Right cardiac atrium (tissue), 5 donors: ENCODE measurements at regions not wholly inside any gene's neighbourhood (a gene's known extent, or its start where the extent isn't known, plus 50 kb on each side); places are given as distances from the start of the nearest gene placed in this dataset.
A peak's percentile ranks its signal among the peaks of the same experiment; 100 is the strongest.

Source experiments
- ATAC-seq, 2 donors: fragments of 200-7000 bp; cut with Tn5 transposase; one replicate each; pipeline versions ENCODE4 v1.8.0 to v1.9.1; 2020; ENCODE audit warnings: moderate library complexity in 2 of 2, mild to moderate bottlenecking in 1 of 2
- DNase-seq, 3 donors: peaks; one replicate each; pipeline ENCODE4 v3.0.0-alpha.2; 2020
- H3K27ac ChIP-seq: one replicate; pipeline ENCODE4 v1.5.1; 2013; ENCODE audit warnings: mild to moderate bottlenecking, low read length, control low read depth, moderate library complexity
- H3K27me3 ChIP-seq: one replicate; pipeline ENCODE4 v1.6.1; 2013; ENCODE audit not compliant: control insufficient read depth, insufficient read depth
- H3K4me1 ChIP-seq: one replicate; pipeline ENCODE4 v1.6.1; 2013; ENCODE audit warnings: low read length; ENCODE audit not compliant: control insufficient read depth, insufficient read depth
- H3K4me3 ChIP-seq: one replicate; pipeline ENCODE4 v1.5.1; 2013; ENCODE audit warnings: low read length, control low read depth
- H3K9me3 ChIP-seq: one replicate; pipeline ENCODE4 v1.6.1; 2013; ENCODE audit warnings: low read length; ENCODE audit not compliant: control insufficient read depth
- WGBS: extraction: QIAGEN DNeasy Blood & Tissue Kit; methylation state at CpG from one replicate; pipeline ENCODE4 v1.1.7; 2013; 5-methylcytosine and 5-hydroxymethylcytosine counted together
- intact Hi-C, 4 donors: fragments of 100-400 bp; cut with DNase I; formaldehyde crosslinking; loops; one replicate each; pipeline versions ENCODE4 v1.11.0 to v1.14.0; 2022 to 2023
- donor health status: healthy with polysubstance abuse.
- donor health status: DM: no; HTN: yes; CAD: no.
- donor health status: DM: no; HTN: no; CAD: no.
- donor health status: DM: no; HTN: yes; CAD: no; lungs with severe emphysema.
- donor health status: DM: yes; HTN: yes; CAD: no.

DNA sequence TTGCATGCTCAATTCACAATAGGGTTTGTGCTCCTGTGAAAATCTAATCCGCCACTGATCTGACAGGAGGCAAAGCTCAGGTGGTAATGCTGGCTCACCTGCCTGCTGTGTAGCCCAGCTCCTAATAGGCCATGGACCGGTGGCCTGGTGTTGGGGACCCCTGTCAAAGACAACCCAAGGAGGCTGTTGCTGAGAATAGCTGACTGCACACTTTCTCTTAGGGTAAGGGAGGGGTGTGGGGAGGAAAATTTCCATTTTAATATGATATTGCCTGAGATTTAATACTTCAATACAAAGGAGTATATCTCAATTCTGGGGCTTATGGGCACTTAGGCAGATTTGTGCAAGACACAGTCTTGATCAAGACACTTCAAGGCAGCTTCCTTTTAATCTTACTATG lies 105.8 kb downstream of the ALDH8A1 start:
- ATAC-seq: no peak
- no peak for DNase-seq
- no peaks in the 10 kb centered on the region for H3K9me3 ChIP-seq
- no peaks in the 10 kb centered on the region for H3K27me3 ChIP-seq
- H3K27ac ChIP-seq: no peak overlapping the region
- H3K4me3 ChIP-seq: no peak overlapping the region
- intact Hi-C loops: no loop called here
- 99% methylated on average over 2 of the region's 2 CpGs for WGBS
- H3K4me1 ChIP-seq: no peaks in the 10 kb centered on the region

DNA sequence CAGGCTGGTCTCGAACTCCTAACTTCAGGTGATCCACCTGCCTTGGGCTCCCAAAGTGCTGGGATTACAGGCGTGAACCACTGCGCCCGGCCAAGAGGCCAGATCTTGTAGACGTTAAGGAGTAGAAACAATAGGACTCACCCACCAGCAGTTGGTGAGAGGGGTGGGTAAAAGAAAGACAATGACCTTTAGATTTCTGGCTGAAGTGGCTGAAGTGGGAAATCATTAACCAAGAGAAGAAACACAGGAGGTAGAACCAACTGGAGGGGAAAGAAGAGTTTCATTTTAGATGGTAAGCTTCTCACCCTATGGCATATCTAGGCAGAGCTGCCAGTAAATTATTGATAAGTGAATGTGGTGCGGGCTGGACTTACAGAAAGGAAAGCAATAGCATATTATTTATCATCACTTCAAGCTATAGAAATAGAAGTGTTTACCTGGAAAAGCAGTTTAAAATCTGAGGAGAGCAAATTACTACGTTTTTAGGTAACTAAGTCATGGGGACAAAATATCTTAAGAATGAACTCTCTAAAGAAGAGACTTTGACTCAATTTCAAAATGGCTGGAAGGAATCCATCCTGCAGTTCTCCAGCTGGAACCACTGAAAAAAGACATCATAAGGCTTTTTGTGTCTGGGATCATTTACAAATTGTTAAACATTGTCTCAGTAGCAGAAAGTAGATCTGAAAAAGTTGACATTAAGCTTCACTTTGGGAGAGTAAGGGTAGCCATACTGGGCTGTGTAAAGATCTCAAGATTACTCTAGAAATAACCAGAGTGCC lies 109.6 kb downstream of the ALDH8A1 start:
- H3K27ac ChIP-seq: no peak overlapping the region
- intact Hi-C loops: no loop called here
- H3K27me3 ChIP-seq: no peaks in the 10 kb centered on the region
- peaks cover 3% of the 10 kb centered on the region for H3K4me1 ChIP-seq
- WGBS: 87% methylated on average over 7 of the region's 7 CpGs
- ATAC-seq (no peak), DNase-seq (no peak)
- no peaks in the 10 kb centered on the region for H3K9me3 ChIP-seq
- no peak overlapping the region for H3K4me3 ChIP-seq

DNA sequence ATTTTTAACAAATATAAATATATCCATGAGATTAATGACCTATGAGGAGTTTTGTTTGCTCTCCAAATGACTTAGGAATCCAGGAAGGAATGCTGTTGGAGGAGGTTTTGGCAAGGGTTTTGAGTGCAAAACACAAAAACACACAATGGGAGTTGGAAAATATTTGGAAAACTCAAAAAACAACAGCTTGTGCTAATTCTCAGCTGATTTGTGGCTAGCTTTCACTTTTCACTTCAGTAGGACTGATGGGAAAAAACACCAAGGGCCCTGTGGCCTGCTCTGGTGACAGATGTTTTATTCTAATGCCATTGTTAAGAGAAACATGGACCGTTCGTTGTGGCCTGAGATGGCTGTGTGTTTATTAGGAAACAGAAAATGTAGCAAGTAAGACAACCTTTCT lies 113.9 kb downstream of the ALDH8A1 start:
- DNase-seq (no peak), ATAC-seq (peak in 1 of 2 donors; percentile 81)
- H3K27me3 ChIP-seq: no peaks in the 10 kb centered on the region
- H3K27ac ChIP-seq: no peak overlapping the region
- H3K9me3 ChIP-seq: no peaks in the 10 kb centered on the region
- no peak overlapping the region for H3K4me3 ChIP-seq
- WGBS: 52% methylated on average over 2 of the region's 2 CpGs
- intact Hi-C loops: no loop called here
- H3K4me1 ChIP-seq: peaks cover 3% of the 10 kb centered on the region

DNA sequence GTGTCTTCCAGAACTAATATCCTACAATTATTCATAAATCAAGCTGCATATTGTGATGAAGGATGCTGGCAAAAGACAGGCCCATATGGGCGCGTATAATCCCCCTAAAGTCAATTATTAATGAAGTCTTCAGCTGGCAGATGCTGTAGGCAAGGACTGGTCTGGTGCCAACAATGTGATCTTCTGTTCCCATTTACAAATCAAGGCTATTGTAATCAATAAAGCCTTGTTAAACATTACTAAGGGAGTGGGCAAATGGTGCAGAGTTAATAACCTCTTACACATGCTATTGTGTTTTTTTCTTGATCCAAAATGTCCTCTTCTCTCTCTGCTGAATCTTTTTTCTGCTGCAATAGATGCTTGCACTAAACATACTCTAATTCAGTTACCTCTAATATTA lies 119.0 kb downstream of the ALDH8A1 start:
- H3K27ac ChIP-seq: no peak overlapping the region
- ATAC-seq (no peak), DNase-seq (no peak)
- WGBS: 90% methylated on average over 2 of the region's 2 CpGs
- no peak overlapping the region for H3K4me3 ChIP-seq
- no peaks in the 10 kb centered on the region for H3K9me3 ChIP-seq
- no peaks in the 10 kb centered on the region for H3K27me3 ChIP-seq
- intact Hi-C loops: no loop called here
- H3K4me1 ChIP-seq: no peaks in the 10 kb centered on the region

DNA sequence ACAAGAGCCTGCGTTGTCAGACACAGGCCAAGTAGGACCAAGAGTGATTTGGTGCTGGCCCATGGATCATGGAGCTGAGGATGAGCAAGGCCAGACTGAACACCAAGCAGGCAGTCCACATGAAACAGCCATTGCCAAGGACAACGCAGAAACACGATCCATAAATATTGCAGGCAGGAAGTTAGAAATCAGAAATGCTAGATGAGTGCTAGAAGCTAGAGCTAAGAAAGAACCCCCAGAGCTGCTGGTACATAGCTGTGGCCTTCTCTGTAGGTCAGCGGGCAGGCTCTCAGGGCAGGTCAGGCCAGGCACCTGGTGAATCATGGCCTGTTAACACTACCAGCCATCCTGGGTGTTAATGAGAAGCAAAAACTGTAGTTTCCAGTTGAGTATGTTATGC lies 119.7 kb downstream of the ALDH8A1 start:
- Histone ChIP-seq H3K9me3 (no peaks in the 10 kb centered on the region), H3K27me3 (no peaks in the 10 kb centered on the region), H3K4me3 (no peak overlapping the region), H3K27ac (no peak overlapping the region), H3K4me1 (no peaks in the 10 kb centered on the region)
- 74% methylated on average over 4 of the region's 4 CpGs for WGBS
- ATAC-seq: no peak
- no peak for DNase-seq
- intact Hi-C loops: no loop called here

DNA sequence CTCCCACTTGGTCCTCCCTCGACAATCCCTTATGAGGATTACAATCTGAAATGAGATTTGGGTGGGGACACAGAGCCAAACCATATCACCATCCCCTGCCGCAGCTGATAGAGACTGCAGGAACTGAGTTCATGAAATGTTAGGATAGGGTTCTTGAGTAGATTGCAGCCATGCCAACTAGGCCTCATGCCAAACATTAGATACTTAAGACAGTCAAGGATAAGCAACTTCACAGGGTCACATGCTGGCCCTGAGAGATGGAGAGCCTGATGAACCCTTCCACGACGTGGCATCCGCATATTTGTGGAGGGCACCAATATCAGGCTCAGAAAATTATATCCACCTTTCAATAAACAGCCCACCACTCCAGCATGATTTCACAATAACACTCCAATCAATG lies 121.3 kb downstream of the ALDH8A1 start:
- no peaks in the 10 kb centered on the region for H3K27me3 ChIP-seq
- H3K4me1 ChIP-seq: no peaks in the 10 kb centered on the region
- 75% methylated on average over 5 of the region's 5 CpGs for WGBS
- intact Hi-C loops: loop anchor here in 3 of 4 donors (5.0 to 10.0 kb wide), 2 partner anchors 184 to 656 kb away; no protein-coding TSS in a partner anchor
- H3K4me3 ChIP-seq: no peak overlapping the region
- DNase-seq (no peak), ATAC-seq (no peak)
- H3K27ac ChIP-seq: no peak overlapping the region
- no peaks in the 10 kb centered on the region for H3K9me3 ChIP-seq

DNA sequence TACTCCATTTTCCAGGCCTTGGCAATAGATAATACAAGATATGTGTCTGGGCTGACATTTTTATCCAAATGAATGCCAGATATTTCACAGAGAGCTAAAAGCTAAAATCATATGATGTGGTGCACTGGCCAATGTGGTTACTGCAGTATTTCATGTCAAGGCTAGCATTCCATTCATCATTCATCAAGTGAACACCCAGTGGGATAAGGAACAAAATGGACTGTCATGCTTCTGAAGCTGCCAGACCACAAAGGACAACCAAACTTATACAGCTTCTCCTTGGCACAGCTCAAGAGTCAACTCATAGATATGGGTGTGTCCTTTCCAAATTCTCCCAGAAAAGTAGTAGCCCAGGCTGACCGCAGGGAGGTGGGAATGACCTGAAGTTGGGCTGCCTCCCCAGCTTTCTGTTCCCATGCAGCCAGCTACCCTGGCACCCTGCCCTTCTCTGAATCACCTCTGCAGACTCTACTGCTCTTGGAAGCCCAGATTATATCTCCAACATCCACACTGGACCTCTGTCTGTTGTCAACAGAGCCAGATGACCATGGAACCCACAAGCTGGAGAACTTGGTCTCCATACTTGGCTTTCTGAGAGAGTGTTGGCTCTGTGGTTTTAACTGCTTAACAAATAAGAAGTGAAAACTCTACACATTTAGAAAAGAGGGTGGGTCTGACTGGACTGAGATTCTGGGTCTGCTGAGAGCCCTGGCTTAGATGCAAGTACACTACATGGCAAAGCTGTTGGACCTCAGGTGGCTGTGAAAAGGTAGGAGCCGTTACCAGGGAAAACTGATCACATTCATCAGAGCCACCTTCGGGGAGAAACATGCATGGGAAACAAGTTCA lies 122.8 kb downstream of the ALDH8A1 start:
- Histone ChIP-seq H3K4me3 (no peak overlapping the region), H3K4me1 (no peaks in the 10 kb centered on the region), H3K27ac (no peak overlapping the region), H3K27me3 (no peaks in the 10 kb centered on the region), H3K9me3 (no peaks in the 10 kb centered on the region)
- ATAC-seq (peak; percentile 82 to 92), DNase-seq (peak; percentile 90 to 95 (median 90))
- WGBS: 90% methylated on average over 3 of the region's 3 CpGs
- intact Hi-C loops: loop anchor here in 3 of 4 donors (5.0 to 10.0 kb wide), 2 partner anchors 182 to 655 kb away; no protein-coding TSS in a partner anchor

DNA sequence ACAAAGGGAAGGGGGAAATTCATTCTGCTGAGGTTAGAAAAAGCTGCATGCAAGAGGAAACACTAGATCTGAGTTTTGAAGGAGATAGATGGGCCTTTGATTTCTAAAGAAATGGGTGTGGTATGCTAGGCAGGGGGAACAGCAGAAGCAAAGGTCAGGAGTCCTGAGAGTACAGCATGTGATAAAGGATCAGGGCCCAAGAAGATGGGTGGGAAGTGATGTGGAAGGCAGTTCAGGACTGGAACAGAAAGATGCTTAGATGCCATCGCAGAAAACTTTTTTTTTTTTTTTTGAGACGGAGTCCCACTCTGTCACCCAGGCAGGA lies 126.2 kb downstream of the ALDH8A1 start:
- ATAC-seq (no peak), DNase-seq (no peak)
- Histone ChIP-seq H3K9me3 (no peaks in the 10 kb centered on the region), H3K4me3 (no peak overlapping the region), H3K4me1 (peaks cover 2% of the 10 kb centered on the region), H3K27me3 (no peaks in the 10 kb centered on the region), H3K27ac (no peak overlapping the region)
- WGBS: 90% methylated on average over 2 of the region's 2 CpGs
- intact Hi-C loops: loop anchor here (5.0 to 10.0 kb wide), 4 partner anchors 179 to 666 kb away; no protein-coding TSS in a partner anchor

DNA sequence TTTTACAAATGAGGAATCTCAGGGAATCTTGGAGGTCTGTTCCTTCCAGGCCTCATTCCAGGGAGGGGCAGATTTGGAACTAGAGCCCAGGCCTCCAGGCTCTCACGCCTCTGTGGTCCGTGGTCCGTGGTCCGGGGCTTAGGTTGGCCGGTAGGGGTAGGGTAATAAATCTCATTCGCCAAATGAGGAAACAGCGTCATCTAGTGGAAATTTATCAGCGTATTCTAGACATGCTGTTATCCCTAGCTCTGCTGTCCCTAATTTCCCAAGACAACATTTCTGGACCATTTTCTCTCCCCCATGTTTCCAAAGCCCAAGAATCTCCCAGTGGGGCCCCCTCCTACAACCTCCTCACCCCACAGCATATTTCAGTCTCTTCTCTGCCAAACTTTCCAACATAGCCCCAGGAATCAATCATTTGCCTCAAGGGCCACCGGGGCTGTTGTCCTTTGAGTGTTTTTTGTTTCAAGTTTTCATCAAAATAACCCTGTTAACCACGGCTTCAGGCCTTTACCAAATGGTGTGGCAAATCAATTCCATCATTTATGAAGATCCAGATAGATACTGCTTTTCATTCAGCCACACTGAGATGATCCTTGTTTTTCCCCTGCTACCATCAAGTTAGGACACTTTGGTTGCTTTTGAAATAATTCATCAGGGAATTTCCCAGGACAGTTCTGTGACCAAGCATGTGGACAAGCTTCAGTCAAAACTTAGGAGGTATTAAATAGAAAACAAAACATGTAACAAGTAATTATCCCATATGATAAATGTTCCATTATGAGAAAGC lies 126.8 kb downstream of the ALDH8A1 start:
- 9% methylated on average over 10 of the region's 10 CpGs for WGBS

DNA sequence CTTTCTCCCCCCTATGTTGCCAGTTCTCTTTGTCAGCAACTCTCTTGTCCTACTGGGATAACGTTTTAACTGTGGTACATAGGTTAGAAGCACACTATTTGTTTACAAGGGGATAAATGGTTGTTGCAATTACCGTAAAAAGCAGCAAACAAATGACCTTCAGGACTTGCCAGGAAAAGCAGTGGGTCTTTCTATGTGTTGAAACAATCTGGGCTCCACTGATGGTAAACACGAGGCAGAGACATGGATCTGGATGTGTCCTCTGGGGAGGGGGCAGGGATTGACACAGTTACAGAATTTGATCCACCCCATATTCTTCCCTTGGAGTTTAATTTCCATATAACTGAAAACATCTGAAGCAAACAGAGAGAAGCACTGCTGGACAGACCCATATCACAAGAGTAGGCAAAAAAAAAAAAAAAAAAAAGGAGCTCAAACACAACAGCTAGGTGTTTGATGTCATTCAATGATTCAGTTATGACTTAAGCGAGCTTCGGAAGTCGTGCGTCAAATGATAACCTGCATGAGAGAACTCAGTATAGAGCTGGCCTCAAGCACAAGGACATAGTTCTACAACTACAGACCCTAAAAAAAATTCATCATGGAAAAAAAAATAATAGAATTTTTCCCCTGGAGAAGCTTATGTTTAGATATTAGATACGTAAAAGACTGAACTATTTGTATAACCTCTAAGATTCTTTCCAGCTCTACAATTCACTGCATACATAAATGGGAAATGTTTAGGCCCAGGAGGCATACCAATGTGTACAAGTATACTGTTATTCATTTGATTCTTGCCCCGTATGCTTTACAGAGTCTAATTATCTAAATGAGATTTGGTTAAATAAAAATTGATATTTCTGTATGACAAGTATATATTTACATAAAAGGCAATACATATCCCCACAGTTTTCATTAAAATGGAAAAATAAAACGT lies 127.7 kb downstream of the ALDH8A1 start:
- no peaks in the 10 kb centered on the region for H3K9me3 ChIP-seq
- no peaks in the 10 kb centered on the region for H3K27me3 ChIP-seq
- no peak overlapping the region for H3K27ac ChIP-seq
- 73% methylated on average over 10 of the region's 10 CpGs for WGBS
- ATAC-seq: no peak
- H3K4me1 ChIP-seq: peaks cover 2% of the 10 kb centered on the region
- intact Hi-C loops: loop anchor here (5.0 to 10.0 kb wide), 4 partner anchors 177 to 665 kb away; no protein-coding TSS in a partner anchor
- DNase-seq: no peak
- H3K4me3 ChIP-seq: no peak overlapping the region

More for the DNA sequence above, 126.8 kb downstream of the ALDH8A1 start:
- DNase-seq (peak; percentile 32 to 69 (median 66)), ATAC-seq (peak; percentile 77 to 92)
- Histone ChIP-seq H3K27ac (no peak overlapping the region), H3K4me3 (no peak overlapping the region), H3K9me3 (no peaks in the 10 kb centered on the region), H3K4me1 (peaks cover 2% of the 10 kb centered on the region), H3K27me3 (no peaks in the 10 kb centered on the region)
- intact Hi-C loops: loop anchor here (5.0 to 10.0 kb wide), 4 partner anchors 178 to 666 kb away; no protein-coding TSS in a partner anchor
